ENCODE measurements at regions not wholly inside any gene's neighbourhood (a gene's known extent, or its start where the extent isn't known, plus 50 kb on each side); places are given as distances from the start of the nearest gene placed in this dataset.

DNA sequence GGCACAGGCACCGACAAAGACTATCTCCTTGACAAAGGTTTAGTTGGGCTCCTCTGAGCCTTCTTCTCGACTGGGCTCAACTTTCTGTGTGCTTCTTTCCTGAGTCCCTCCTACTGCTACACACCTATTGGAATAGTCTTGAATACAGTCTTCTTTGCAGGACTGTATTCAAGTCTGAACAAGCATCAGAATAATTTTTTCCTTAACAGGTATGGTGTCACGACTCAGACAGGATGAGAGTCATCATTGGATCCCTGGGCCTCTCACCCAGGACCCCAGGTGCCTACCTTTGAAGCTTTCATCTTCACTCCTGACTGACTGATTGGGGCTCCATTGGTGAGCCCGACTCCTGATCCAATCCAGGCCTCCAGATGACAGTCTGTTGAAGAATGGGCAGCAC lies 66.3 kb downstream of the CRYGS start:
- TF ChIP-seq CTCF (IDR thresholded peaks at IDR 0.05) = no peak
- no peak for TF ChIP-seq POLR2A (IDR thresholded peaks at IDR 0.05)
